ENCODE measurements at regions not wholly inside any gene's neighbourhood (a gene's known extent, or its start where the extent isn't known, plus 50 kb on each side); places are given as distances from the start of the nearest gene placed in this dataset.

GRCh38 chr15:60130398-60130797 is 126.3 kb downstream of the FOXB1 start (continued):
- TF ChIP-seq TCF7L2 (IDR thresholded peaks at IDR 0.05; ENCODE audit: borderline replicate concordance, extremely low read depth, insufficient read depth, insufficient read length): no peak

- intact Hi-C loops (cut with micrococcal nuclease): no loop called here
- no peaks in the 10 kb centered on the region for H3K36me3 ChIP-seq (ENCODE audit: control insufficient read depth in 1 of 2, insufficient read depth in 2 of 2, low read length in 2 of 2)
- peaks cover 71% of the 10 kb centered on the region for H3K27me3 ChIP-seq (ENCODE audit: insufficient read depth, low read length)
- H3K9ac ChIP-seq (ENCODE audit: low read length): no peak overlapping the region
- no TSS peak for BruUV-seq (replicated peaks)
- H3K79me2 ChIP-seq (ENCODE audit: insufficient read depth, low read length): no peaks in the 10 kb centered on the region
- no peak overlapping the region for H3K4me2 ChIP-seq (ENCODE audit: low read length)
- CTCF ChIA-PET: no interaction called here
- no peaks in the 10 kb centered on the region for H3K4me1 ChIP-seq (ENCODE audit: control insufficient read depth in 1 of 2, insufficient read depth in 2 of 2, low read length in 2 of 2)
- no peaks in the 10 kb centered on the region for H4K20me1 ChIP-seq (ENCODE audit: insufficient read depth)
- no peak overlapping the region for H2AFZ ChIP-seq (ENCODE audit: low read depth, low read length, poor library complexity, severe bottlenecking)
- H3K9me3 ChIP-seq (ENCODE audit: control insufficient read depth in 1 of 2, insufficient read depth in 1 of 2, low read depth in 1 of 2, low read length in 2 of 2): no peaks in the 10 kb centered on the region
- H3K4me3 ChIP-seq (replicated peaks in 1 of 2; ENCODE audit: low read depth in 1 of 2, low read length in 2 of 2): no peak overlapping the region
- H3K27ac ChIP-seq (ENCODE audit: low read depth, low read length): no peak overlapping the region
- H3K9me2 ChIP-seq (ENCODE audit: insufficient read depth): no peaks in the 10 kb centered on the region
- DNase-seq (ENCODE audit: low read depth, low spot score) (no peak), ATAC-seq (no peak)
- TF ChIP-seq JUND (IDR thresholded peaks at IDR 0.05) (no peak), ELF1 (IDR thresholded peaks at IDR 0.05; ENCODE audit: borderline replicate concordance, low read depth) (no peak), EGR1 (IDR thresholded peaks at IDR 0.05; ENCODE audit: low read depth) (no peak), SP1 (IDR thresholded peaks at IDR 0.05; ENCODE audit: low read depth) (no peak), YY1 (IDR thresholded peaks at IDR 0.05; ENCODE audit: extremely low read depth, insufficient replicate concordance, low read depth, low read length) (no peak), ZFX (IDR thresholded peaks at IDR 0.05) (no peak), RAD21 (IDR thresholded peaks at IDR 0.05; ENCODE audit: low read depth) (no peak)
- RAD21 ChIA-PET (ENCODE audit: low non-redundant PET in 1 of 2, low total read pairs in 2 of 2, uncharacterized antibody in 2 of 2, unreplicated experiment in 2 of 2): no interaction called here
- POLR2A ChIA-PET: no interaction called here
Measured at GRCh38 chr15:60130821-60131220, 126.7 kb downstream of the FOXB1 start.

GRCh38 chr15:60134609-60135008 is 130.5 kb downstream of the FOXB1 start:
- H3K9ac ChIP-seq (ENCODE audit: low read length): no peak overlapping the region
- TF ChIP-seq ZBTB33 (IDR thresholded peaks at IDR 0.05; ENCODE audit: extremely low read depth, insufficient replicate concordance, low read length) (no peak), CTCF (IDR thresholded peaks at IDR 0.05 in 2 of 3, conservative IDR thresholded peaks at IDR 0.05 in 1 of 3; ENCODE audit: borderline replicate concordance in 1 of 3, insufficient read depth in 1 of 3, low read depth in 2 of 3, low read length in 2 of 3) (peak in 2 of 3 experiments; percentile 36 to 42; a peak in 4 of 6 replicates), RAD21 (IDR thresholded peaks at IDR 0.05; ENCODE audit: low read depth) (0 out of 2 replicates have a peak, but pooled peaks have one; percentile 12)
- no peak overlapping the region for H3K4me2 ChIP-seq (ENCODE audit: low read length)
- no peak overlapping the region for H3K27ac ChIP-seq (ENCODE audit: low read depth, low read length)
- H3K9me3 ChIP-seq (ENCODE audit: control insufficient read depth in 1 of 2, insufficient read depth in 1 of 2, low read depth in 1 of 2, low read length in 2 of 2): no peaks in the 10 kb centered on the region
- ChIA-PET RAD21 (ENCODE audit: low non-redundant PET in 1 of 2, low total read pairs in 2 of 2, uncharacterized antibody in 2 of 2, unreplicated experiment in 2 of 2) (interaction anchor here in 1 of 2 experiments (0.9 kb wide), 1 partner anchor 192 kb away, joined by 4 read pairs; no protein-coding TSS in a partner anchor), CTCF (interaction anchor here (0.8 to 1.3 kb wide), 3 partner anchors 192 to 443 kb away, joined by 3 to 7 read pairs (median 5); no protein-coding TSS in a partner anchor), POLR2A (no interaction called here)
- intact Hi-C loops (cut with micrococcal nuclease): loop anchor here (5.0 kb wide), 1 partner anchor 193 kb away; no protein-coding TSS in a partner anchor
- H3K36me3 ChIP-seq (ENCODE audit: control insufficient read depth in 1 of 2, insufficient read depth in 2 of 2, low read length in 2 of 2): no peaks in the 10 kb centered on the region
- ATAC-seq (peak; percentile 78), DNase-seq (ENCODE audit: low read depth, low spot score) (no peak)
- no peak overlapping the region for H2AFZ ChIP-seq (ENCODE audit: low read depth, low read length, poor library complexity, severe bottlenecking)
- no peak overlapping the region for H3K4me3 ChIP-seq (replicated peaks in 1 of 2; ENCODE audit: low read depth in 1 of 2, low read length in 2 of 2)
- no peaks in the 10 kb centered on the region for H3K4me1 ChIP-seq (ENCODE audit: control insufficient read depth in 1 of 2, insufficient read depth in 2 of 2, low read length in 2 of 2)
- no TSS peak for BruUV-seq (replicated peaks)
- H4K20me1 ChIP-seq (ENCODE audit: insufficient read depth): no peaks in the 10 kb centered on the region
- peaks cover 54% of the 10 kb centered on the region for H3K27me3 ChIP-seq (ENCODE audit: insufficient read depth, low read length)
- H3K79me2 ChIP-seq (ENCODE audit: insufficient read depth, low read length): no peaks in the 10 kb centered on the region
- H3K9me2 ChIP-seq (ENCODE audit: insufficient read depth): no peaks in the 10 kb centered on the region

All from HCT116 (cell line).